HG03442 (cell line): ENCODE measurements at regions not wholly inside any gene's neighbourhood (a gene's known extent, or its start where the extent isn't known, plus 50 kb on each side); places are given as distances from the start of the nearest gene placed in this dataset.

Experiments used
- ATAC-seq: cut with Tn5 transposase; IDR thresholded peaks from one replicate; pipeline ENCODE4 v1.9.1; 2021; ENCODE audit warnings: mild to moderate bottlenecking, moderate library complexity; ENCODE audit not compliant: unreplicated experiment

DNA sequence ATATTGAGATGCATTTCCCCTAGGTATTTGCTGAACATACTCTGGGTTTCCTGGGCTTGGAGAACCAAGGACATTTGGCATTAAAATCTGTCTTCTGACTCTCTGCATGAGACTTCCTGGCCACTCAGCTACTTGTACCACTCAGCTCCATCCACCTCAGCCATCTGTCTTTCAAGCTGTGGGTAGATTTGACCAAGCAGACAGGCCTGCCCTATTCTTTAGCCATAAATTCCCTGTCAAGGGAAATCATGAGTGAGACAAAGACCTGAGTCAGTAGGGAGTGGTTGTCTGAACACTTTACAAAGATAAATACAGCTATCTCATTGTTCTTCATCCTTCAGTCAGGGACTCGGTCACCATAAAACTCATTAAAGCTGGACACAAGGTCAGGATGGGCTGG lies 399.1 kb downstream of the GPAM start:
- no peak for ATAC-seq

- ATAC-seq: no peak
Measured at GRCh38 chr10:111784946-111785465, 398.6 kb downstream of the GPAM start.

DNA sequence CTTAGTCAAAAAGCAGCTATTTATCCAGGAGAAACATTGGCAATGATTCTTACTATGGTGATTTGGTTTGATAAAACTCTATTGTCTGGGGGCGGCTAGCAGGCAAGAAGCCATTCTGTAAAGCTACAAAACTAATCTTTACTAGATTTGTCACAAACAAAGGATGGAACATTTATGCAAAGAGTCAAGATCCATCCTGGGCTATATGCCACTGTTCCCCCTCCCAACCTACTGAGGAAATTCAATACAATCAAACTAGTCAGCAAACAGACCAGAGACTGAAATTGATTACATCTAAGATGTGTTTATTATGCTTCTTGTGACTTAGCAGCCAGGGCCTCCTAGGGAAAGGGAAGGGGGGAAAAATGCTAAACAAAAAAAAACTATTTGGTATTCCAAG lies 397.6 kb downstream of the GPAM start:
- no peak for ATAC-seq

GRCh38 chr10:111789821-111790220 lies 393.7 kb downstream of the GPAM start:
- ATAC-seq: no peak

GRCh38 chr10:111801841-111802240 lies 381.7 kb downstream of the GPAM start:
- ATAC-seq: no peak

DNA sequence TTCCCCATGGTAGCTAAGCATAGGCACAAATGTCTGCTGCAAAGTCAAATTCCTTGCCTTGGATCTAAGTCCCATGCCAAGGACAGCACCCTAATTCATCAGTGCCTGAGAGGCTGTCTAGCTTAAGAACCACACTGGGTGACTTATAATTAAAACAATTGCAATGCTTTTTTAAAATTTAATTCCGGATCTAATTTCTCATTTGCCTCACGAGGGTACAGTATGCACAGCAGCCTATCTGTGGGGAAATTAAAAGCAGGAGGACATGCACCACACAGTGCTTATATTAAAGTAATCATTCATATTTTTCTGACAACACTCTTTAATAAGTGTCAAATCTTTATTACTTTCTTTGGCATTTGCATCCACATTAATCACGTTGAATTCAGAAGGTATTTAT lies 378.8 kb downstream of the GPAM start:
- ATAC-seq: no peak

GRCh38 chr10:111811517-111811916 lies 372.0 kb downstream of the GPAM start:
- no peak for ATAC-seq

DNA sequence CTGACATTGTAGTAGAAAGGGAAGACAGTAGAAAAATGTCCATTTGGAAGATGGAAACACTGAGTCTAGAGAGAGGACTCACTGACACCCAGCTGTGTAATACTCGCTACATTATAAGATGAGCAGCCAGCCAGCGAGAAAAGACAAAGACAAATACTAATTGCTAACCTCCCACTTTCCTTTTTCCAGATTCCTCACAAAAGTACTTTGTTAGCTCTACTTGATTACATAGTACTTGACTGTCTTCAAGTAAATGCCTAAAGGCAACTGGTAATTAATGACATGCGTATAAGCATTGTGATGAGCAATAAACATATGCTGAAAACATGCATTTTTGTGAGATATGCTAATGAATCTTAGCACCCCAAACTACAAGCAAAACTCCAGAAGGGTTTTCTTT lies 363.1 kb downstream of the GPAM start:
- no peak for ATAC-seq

- ATAC-seq: no peak
Measured at GRCh38 chr10:111821871-111822270, 361.7 kb downstream of the GPAM start.

DNA sequence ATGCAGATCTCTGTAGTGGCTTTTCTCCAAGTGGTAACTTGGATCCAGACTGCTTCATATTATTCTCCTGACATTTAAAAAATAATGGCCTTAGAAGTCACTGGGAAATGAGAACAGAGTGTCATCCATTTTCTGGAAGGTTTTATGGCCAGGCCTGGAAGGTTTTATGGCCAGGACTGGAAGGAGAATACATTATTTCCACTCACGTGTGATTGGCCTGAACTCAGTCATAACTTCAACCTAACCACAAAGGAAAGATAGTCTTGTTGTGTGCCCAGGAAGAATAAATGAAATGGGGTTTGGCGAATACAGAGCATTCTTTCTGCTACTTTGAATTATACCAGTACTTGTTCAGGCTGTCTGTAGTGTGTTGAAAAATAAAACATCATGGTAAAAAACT lies 360.9 kb downstream of the GPAM start:
- ATAC-seq: no peak

DNA sequence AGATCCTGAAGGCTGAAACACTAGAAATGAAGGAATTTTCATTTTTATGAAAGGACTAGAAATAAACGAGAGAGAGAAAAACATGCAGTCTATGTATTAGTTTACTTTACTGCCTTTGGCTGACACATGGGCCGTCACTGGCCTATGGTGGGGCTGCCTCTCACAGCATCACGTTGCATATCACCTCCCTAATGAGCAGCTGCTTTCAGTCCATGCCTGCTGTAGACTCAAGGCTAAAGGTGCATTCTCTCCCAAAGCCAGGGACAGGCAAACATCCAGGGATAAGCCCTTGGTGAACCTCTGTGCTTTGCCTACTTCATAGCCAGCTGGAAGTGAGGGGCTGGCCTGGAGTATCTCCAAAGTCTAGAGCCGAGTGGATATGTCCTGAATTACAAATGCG lies 359.4 kb downstream of the GPAM start:
- no peak for ATAC-seq

- ATAC-seq: no peak
Measured at GRCh38 chr10:111830359-111830758, 353.2 kb downstream of the GPAM start.

DNA sequence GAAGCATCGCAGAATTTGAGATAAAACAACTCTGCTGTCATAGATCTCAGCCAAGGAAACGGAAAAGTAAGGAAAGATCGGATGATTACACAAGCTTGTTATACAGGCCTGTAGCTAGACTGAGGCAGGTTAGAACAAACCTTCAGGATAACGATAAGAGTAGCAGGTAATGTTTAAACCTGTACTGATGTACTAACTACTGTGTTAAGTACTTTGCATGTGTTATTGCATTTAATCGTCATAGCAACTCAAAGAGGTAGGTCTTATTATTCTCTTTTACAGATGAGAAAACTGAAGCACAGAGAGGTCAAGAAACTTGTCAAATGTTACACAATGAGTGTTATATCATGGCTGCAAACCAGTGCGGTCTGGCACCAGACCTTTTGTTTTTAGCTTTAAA lies 352.5 kb downstream of the GPAM start:
- ATAC-seq: no peak

DNA sequence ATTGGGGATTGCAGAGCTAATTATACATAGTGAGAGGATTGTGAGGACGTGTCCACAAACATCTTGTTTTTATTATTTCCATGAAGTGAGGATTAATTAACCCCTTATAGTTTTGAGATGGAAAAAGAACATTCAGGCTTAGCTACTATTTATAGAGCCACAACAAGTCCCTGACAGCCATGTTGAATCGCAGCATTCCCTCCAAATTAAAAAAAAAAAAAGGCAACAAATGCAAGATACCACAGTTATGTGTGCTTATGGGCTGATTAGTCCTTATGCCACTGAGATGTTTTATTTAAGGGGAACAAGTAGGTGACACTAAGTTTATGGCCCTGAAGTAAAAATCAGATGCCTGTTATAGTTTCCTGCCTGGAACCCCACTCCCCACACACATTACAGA lies 350.3 kb downstream of the GPAM start:
- ATAC-seq: no peak

DNA sequence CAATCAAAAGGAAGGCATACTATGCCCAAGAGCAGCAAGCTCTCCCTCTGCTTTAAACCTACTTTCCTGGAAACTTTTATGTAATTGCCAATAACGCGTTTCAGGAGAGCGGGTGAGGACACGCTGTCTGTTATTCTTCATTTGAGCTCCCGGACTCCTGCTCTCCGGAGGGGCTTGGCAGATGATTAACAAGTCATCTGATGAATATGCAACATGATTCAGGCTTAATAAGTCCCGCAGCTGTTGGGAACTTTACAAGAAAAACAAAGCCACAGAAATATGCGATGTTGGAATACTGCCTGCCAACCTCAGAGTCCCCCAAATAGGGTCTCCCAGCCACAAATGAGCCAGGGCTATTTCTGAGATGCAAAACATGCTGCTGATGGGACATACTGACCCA lies 348.0 kb downstream of the GPAM start:
- ATAC-seq: no peak

- no peak for ATAC-seq
Measured at GRCh38 chr10:111836064-111836463, 347.5 kb downstream of the GPAM start.

DNA sequence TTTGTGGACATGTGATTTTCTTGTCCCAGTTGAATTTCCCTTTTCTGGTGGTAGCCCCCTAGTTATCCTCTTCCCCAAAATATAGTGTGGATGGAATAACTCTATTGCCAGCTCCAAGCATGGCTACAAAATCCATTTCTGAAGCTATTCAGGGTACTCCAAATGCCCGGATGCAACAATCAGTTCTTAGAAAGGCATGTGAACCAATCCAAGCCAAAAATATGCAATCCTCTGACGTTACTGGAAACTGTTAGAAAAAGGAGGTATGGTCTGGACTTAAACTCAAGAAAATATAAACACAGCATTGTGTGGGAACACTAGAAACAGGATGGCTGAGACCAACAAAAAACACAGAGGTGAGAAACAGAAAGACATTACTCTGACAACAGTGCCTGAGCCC lies 347.0 kb downstream of the GPAM start:
- no peak for ATAC-seq

DNA sequence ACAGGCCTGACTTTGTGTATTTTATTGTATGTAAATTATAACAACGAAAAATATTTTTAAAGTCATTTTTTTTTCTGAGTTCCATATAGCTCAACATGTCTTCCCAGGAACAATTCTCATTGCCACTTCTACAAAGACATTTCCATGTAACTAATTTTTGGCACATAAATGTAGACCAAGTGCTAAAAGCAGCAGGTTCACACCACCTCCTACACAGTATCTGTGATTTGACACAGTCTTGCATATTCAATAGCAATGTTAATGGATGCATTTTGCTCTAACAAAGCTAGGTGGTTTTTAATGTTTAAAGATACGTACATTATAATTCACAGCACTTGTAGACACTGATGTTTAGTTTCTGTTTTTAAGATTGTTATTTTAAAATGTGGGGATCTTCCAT lies 346.5 kb downstream of the GPAM start:
- ATAC-seq: no peak

DNA sequence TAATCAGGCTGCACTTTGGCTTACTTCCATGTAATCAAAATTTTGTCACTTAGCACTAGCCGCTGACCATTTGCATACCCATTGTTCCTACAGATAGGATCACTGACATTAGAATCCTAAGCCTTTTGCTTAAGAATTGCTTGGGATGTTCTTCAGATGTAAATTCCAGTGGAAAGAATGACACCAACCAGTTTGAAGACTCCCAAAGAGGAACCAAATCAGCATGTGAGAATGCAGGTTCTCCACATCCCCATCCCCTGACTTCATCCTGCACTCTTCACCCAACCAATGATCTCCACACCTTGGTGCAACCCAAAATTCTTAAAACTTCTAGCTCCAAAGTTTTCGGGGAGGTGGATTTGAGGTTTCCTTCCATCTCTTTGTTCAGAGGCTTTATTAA lies 345.6 kb downstream of the GPAM start:
- ATAC-seq: no peak

GRCh38 chr10:111840546-111840945 lies 343.0 kb downstream of the GPAM start:
- ATAC-seq: no peak

GRCh38 chr10:111852801-111853200 lies 330.8 kb downstream of the GPAM start:
- no peak for ATAC-seq

GRCh38 chr10:111856631-111857030 lies 326.9 kb downstream of the GPAM start:
- no peak for ATAC-seq

DNA sequence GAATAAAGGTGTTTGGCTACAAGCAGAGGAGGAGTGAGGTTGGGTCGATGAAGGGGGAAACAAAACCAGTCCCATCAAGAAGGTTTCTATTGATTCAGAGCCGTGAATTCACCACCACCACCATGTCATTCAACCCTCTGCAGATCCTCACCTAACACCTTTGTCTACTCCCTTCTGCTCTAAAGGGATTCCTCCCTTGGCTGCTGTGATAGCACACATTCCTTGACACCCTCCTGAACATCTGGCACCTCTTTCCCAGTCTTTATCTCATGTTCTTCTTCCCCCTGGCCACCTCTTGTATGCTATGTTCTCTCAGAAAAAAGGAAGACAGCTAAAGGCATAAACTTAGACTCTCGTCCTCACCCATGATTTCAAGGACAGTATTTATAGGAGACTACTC lies 318.0 kb downstream of the GPAM start:
- ATAC-seq: no peak

DNA sequence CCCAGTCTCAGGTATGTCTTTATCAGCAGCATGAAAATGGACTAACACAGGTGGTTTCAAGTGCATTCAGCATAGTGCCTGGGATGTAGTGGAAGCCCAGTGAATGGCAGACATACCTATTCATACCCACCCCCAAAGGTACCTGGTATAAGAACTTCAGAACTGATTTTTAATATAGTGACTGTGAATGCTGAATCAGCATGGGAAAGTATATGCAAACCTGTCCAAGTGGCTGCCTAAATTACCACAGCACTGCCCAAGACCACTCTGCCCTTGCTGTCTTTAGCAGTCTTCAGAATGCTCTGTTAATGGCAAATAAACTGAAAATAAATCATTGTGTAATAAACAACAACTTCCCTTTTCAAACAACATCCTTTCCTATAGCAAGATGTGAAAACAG lies 312.1 kb downstream of the GPAM start:
- no peak for ATAC-seq
